ENCODE measurements at regions not wholly inside any gene's neighbourhood (a gene's known extent, or its start where the extent isn't known, plus 50 kb on each side); places are given as distances from the start of the nearest gene placed in this dataset.
"Not testable (repeated sequence)": the region's sequence is repeated elsewhere in the genome, so short reads cannot be mapped to it uniquely, and the experiment has no call there.

GRCh38 chrX:44785652-44786051, 58.2 kb upstream of the DUSP21 start:
- no peak for DNase-seq

- DNase-seq, result no peak
Measured at GRCh38 chrX:44784241-44784640, 59.6 kb upstream of the DUSP21 start.

DNA sequence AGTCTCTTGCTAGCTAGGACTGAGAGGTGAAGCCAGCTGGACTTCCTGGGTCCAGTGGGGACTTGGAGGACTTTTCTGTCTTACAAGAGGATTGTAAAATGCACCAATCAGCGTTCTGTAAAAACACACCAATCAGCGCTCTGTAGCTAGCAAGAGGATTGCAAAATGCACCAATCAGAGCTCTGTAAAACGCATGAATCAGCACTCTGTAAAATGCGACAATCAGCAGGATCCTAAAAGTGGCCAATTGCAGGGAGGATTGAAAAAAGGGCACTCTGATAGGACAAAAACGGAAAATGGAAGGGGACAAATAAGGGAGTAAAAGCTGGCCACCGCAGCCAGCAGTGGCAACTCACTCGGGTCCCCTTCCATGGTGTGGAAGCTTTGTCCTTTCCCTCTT, 65.6 kb upstream of the DUSP21 start:
- DNase-seq, result no peak

DNA sequence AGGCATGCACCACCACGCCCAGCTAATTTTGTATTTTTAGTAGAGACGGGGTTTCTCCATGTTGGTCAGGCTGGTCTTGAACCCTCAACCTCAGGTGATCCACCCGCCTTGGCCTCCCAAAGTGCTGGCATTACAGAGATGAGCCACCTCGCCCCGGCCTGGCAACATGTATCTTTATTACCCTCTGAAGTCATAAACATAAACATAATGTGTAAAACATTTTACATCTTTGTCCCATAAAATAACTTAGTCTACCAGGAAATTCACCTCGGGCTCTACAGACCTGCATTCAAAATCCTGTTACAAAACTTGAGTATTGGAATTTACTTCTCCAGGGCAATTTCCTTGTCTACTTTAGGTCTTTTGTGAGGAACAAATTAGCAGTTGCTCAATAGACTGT, 68.1 kb upstream of the DUSP21 start:
- DNase-seq, result no peak

GRCh38 chrX:44774066-44774465, 69.8 kb upstream of the DUSP21 start:
- not testable (repeated sequence) for DNase-seq

DNA sequence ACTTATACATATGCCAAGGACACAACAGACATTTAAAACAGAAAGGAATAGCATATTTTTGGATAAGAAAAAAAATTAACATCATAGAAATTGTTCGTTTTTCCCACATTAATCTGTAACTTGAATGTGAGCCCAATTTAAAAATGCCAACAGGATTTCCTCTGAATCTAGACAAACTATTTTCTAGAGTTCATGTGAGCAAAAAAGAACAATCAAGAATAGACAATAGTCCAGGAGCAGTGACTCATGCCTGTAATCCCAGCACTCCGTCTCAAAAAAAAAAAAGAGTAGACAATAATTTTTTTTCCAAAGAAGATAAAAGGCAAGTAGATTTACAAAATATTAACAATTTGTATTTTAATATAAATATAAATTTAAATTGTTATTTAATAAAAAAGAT, 73.7 kb upstream of the DUSP21 start:
- DNase-seq, result no peak

DNA sequence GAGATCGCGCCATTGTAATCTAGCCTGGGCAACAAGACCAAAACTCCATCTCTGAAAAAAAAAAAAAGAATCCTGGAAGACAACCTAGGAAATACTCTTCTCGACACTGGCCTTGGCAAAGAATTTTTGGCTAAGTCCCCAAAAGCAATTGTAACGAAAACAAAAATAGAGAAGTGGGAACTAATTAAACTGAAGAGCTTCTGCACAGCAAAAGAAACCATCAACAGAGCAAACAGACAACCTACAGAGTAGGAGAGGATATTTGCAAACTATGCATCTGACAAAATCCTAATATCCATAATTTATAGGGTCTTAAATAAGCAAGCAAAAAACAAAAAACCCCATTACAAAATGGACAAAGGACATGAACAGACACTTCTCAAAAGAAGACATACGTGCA, 76.5 kb upstream of the DUSP21 start:
- no peak for DNase-seq

DNA sequence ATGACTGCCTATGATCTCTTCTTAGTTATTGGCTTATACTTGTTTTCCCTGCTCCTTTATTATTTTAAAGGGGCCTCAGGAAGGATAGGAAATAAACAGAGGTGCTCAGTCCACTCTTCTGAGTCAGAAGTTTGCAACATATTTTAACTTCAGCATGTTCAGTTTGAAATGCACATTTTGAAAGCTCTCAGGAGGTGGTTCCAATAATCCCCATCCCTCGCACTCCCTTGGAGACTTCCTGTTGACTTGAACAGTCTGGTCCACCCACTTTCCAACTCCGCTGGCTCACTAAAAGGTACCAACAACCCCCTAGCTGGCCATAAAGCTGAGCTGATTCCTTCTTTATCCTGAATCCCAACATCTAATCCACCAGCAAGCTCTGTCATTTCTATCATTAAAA, 78.3 kb upstream of the DUSP21 start:
- DNase-seq, result no peak

GRCh38 chrX:44747969-44748368, 95.9 kb upstream of the DUSP21 start:
- no peak for DNase-seq

DNA sequence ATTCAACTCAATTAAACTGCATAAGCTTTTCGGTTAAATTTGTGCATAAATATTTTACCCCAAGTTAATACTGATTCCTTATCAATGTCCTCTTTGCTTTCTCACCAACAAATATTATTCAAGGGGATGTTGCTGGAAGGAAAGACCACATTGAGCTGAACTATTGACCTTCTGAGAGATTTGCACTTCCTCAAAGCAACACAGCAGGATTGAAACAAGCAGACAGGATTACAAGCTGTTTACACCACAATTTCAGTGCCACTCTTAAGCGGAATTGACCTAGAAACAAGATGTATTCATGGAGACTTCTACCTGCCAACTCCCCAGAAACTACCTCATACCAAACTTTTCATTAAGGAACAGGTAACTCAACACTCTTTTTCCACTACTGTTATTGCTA, 96.5 kb upstream of the DUSP21 start:
- no peak for DNase-seq

DNA sequence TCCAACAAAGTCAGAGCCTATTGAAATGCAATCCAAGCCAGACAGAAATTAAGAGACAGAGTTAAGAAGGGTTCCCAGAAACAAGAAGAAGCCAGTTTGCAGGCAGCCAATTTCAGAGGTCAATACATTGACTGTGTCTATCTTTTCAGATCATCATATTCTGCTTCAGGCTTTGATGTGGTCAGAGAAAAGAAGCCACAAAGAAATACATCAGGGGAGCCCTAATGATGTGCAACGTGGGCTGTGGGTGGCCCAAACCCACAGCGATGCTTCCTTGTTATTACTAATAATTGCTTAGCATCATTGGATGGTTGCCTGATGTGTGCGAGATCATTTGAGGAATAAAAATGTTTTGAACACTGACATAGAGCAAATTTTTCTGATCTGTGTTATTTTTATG, 99.0 kb upstream of the DUSP21 start:
- DNase-seq, result no peak

- no peak for DNase-seq
Measured at GRCh38 chrX:44742480-44743155, 101.2 kb upstream of the DUSP21 start.

DNA sequence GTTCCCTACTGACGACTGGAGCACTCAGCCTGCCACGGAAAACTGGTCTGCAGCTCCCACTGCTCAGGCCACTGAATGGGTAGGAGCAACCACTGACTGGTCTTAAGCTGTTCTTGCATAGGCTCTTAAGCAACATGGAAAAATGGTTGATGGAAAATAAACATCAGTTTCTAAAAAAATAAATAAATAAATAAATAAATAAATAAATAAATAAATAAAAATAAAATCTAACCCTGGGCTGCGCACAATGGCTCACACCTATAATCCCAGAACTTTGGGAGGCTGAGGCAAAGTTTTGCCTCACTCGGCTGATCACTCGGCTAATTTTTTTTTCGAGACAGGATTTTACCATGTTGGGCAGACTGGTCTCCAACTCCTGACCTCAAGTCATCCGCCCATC, 102.0 kb upstream of the DUSP21 start:
- DNase-seq, result not testable (repeated sequence)

GRCh38 chrX:44741458-44741857, 102.4 kb upstream of the DUSP21 start:
- DNase-seq, result not testable (repeated sequence)

DNA sequence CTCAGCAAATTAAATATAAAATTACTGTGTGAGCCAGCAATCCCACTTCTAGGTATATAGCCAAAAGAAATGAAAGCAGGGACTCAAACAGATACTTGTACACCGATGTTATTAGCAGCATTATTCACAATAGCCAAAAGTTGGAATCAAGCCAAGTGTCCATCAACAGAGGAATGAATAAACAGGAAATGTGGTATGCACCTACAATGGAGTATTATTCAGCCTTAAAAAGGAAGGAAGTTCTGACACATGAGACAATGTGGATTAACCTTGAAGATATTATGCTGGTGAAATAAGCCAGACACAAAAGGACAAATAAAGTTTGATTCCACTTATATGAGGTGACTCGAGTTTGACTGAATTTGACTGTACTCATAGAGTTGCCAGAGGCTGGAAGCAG, 108.3 kb upstream of the DUSP21 start:
- DNase-seq, result no peak

DNA sequence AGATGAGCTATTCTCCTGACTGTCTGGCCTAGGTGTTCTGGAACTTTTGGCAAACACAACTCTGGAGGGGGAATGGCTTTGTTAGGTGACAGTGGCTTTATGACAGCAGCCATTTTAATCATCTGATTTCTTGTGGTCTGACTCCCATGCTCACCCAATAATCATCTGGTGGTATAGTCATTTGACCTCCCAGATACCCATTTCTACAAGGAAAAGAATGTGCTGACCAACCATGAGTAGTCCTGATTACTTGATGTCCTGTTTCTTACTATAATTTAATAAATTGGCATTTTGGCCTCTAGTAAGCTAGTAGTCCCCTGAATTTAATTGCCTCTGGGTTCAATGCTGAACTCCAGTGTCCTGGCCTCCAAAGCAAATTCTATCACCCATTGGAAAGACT, 109.9 kb upstream of the DUSP21 start:
- DNase-seq, result no peak

DNA sequence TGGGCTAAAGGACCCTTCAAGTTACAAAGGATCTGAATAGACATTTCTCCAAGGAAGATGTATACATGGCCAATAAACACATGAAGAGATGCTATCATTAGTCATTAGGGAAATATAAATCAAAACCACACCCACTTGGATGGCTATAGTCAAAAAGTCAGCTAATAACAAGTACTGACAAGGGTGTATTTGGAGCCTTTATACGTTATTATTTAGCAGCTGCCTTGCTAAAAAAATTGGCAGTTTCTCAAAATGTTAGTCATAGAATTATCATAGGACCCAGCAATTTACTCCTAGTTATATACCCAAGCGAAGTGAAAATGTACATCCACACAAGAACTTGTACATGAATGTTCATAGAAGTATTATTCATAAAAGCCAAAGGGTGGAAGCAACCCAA, 112.7 kb upstream of the DUSP21 start:
- DNase-seq, result no peak

DNA sequence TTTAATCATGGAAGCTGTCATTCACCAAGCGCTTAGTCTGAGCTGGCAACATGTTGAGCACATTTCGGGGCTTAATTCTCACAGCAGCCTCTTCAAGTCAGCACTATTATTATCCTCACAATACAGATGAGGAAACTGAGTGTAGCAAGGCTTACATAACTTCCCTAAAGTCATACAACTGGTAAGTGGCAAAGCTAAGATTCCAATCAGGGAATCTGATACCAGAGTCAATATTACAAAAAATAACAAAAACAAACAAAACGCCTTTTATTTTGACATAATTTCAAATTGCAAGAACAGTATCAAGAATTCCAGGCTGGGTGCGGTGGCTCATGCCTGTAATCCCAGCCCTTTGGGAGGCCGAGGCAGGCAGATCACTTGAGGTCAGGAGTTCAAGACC, 120.4 kb upstream of the DUSP21 start:
- no peak for DNase-seq

- no peak for DNase-seq
Measured at GRCh38 chrX:44708470-44708869, 135.4 kb upstream of the DUSP21 start.

- no peak for DNase-seq
Measured at GRCh38 chrX:44705817-44706551, 137.8 kb upstream of the DUSP21 start.

GRCh38 chrX:44698357-44698756, 145.5 kb upstream of the DUSP21 start:
- DNase-seq, result no peak

DNA sequence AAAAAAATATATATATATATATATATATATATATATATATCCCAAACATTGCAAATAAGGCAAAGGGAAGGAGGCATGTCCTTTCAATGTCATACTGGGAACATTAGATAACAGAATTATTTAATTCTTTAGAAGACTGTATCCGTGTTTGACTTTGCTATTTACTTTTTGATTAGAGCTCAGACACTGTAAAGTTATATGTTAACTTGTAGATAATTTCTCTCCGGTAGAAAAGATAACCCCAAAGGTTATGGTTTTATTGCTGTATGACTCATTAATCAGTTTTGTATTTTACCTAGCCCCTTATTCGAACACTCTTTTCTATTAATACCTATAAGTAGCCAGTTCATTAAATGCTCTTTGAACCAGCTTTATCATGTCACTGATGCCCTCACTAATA, 150.6 kb upstream of the DUSP21 start:
- DNase-seq, result no peak

DNA sequence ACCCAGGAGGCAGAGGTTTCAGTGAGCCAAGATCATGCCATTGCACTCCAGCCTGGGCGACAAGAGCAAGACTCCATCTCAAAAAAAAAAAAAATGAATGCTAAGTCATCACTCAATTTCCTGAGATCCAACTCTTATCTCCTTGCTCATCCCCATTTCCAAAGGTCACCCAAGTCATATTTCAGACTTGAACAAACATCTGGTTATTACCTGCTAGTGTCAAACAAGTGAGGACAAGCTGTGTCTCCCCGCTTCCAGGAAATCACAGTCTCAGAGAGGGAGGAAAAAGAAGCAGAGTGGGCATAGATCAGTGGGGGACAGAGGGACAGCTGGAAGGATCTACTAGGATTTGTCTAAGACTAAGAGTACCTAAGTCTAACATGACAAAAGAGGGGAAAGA, 147.5 kb upstream of the FUNDC1 start:
- DNase-seq, result no peak

DNA sequence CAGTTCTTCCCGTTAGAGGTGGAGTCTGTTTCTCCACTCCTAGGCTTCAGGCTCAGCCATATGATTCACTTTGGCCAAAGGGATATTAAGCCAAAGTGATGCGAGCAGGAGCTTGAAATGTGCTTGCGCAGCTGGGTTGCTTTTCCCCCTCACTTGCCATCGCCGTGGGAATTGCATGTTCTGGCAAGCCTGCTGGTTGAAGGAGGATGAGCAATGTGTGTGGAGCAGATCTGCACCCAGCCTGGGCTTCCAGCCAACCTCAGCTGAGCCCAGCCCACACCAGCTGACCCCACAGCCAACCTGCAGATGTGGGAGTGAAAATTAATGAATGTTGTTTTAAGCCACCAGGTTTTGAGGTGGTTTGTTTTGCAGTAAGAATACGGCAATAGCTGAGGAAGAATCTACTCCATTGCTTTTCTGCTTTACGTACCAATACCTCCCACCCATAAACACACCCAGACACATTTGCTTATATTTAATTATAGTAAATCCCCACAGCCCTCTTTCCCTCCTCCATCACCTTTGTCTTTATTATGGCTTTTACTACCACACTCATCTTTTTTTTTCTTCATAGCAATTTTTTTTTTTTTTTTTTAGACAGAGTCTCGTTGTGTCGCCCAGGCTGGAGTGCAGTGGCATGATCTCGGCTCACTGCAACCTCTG, 132.8 kb upstream of the FUNDC1 start:
- peak; percentile 48 for DNase-seq
